Uterus (tissue), 2 donors: ENCODE measurements at regions not wholly inside any gene's neighbourhood (a gene's known extent, or its start where the extent isn't known, plus 50 kb on each side); places are given as distances from the start of the nearest gene placed in this dataset.

ENCODE experiments used
- CTCF ChIP-seq, 4 experiments: fragments of 200-600 bp in 2 of 4; fragments of 450-650 bp in 2 of 4; sonication (generic) in 2 of 4; IDR thresholded peaks; one replicate each; pipeline ENCODE4 v1.5.1; 2016 to 2019; ENCODE audit warnings: antibody characterized with exemption in 4 of 4, mild to moderate bottlenecking in 2 of 4, moderate library complexity in 1 of 4
- POLR2A ChIP-seq, 2 donors: fragments of 450-650 bp; IDR thresholded peaks; one replicate each; pipeline ENCODE4 v1.6.1; 2016; ENCODE audit warnings: antibody characterized with exemption in 2 of 2, mild to moderate bottlenecking in 1 of 2, moderate library complexity in 1 of 2

GRCh38 chr6:3663081-3663480, 88.4 kb downstream of the PXDC1 start:
- TF ChIP-seq CTCF (IDR thresholded peaks at IDR 0.05) (no peak), POLR2A (IDR thresholded peaks at IDR 0.05) (no peak)
